ENCODE measurements at regions not wholly inside any gene's neighbourhood (a gene's known extent, or its start where the extent isn't known, plus 50 kb on each side); places are given as distances from the start of the nearest gene placed in this dataset.

GRCh38 chr3:15932348-15933300 lies 134.8 kb upstream of the ANKRD28 start:
- TF ChIP-seq CTCF (optimal IDR thresholded peaks at IDR 0.05 in 1 of 3, IDR thresholded peaks at IDR 0.05 in 1 of 3, conservative IDR thresholded peaks at IDR 0.05 in 1 of 3; ENCODE audit: extremely low read depth in 1 of 3, insufficient read depth in 2 of 3, low read length in 3 of 3): no peak
- no peak for TF ChIP-seq EZH2 (IDR thresholded peaks at IDR 0.05; ENCODE audit: low read length)

Measured in keratinocyte (primary cell).